NCI-H1436 treated with DMSO at 0.1 percent for 48 hours (cell line): ENCODE measurements at regions not wholly inside any gene's neighbourhood (a gene's known extent, or its start where the extent isn't known, plus 50 kb on each side); places are given as distances from the start of the nearest gene placed in this dataset.

ENCODE experiments used
- DNase-seq: peaks from one replicate; lab custom pipeline; 2025; lab: John Stamatoyannopoulos, UW

- DNase-seq, result no peak
Observed at GRCh38 chr10:129020651-129021330, 446.2 kb upstream of the MGMT start.

- DNase-seq, result no peak
Observed at GRCh38 chr10:129021594-129022304, 445.3 kb upstream of the MGMT start.

- DNase-seq, result no peak
Observed at GRCh38 chr10:129023082-129023481, 444.0 kb upstream of the MGMT start.

GRCh38 chr10:129024046-129024445 lies 443.0 kb upstream of the MGMT start:
- no peak for DNase-seq

GRCh38 chr10:129025787-129026186 lies 441.3 kb upstream of the MGMT start:
- no peak for DNase-seq

GRCh38 chr10:129027906-129028305 lies 439.1 kb upstream of the MGMT start:
- no peak for DNase-seq

GRCh38 chr10:129028451-129028850 lies 438.6 kb upstream of the MGMT start:
- DNase-seq, result no peak

- no peak for DNase-seq
Observed at GRCh38 chr10:129029051-129029450, 438.0 kb upstream of the MGMT start.

- DNase-seq, result no peak
Observed at GRCh38 chr10:129029851-129030602, 437.0 kb upstream of the MGMT start.

GRCh38 chr10:129030603-129030895 lies 436.5 kb upstream of the MGMT start:
- no peak for DNase-seq

- DNase-seq, result no peak
Observed at GRCh38 chr10:129030996-129031843, 435.8 kb upstream of the MGMT start.

- DNase-seq, result no peak
Observed at GRCh38 chr10:129031844-129032150, 435.2 kb upstream of the MGMT start.

- DNase-seq, result no peak
Observed at GRCh38 chr10:129032372-129033313, 434.4 kb upstream of the MGMT start.

GRCh38 chr10:129033340-129033739 lies 433.7 kb upstream of the MGMT start:
- no peak for DNase-seq

- DNase-seq, result no peak
Observed at GRCh38 chr10:129033790-129034272, 433.2 kb upstream of the MGMT start.

GRCh38 chr10:129035052-129035827 lies 431.8 kb upstream of the MGMT start:
- DNase-seq, result no peak

- DNase-seq, result no peak
Observed at GRCh38 chr10:129038522-129038921, 428.5 kb upstream of the MGMT start.

- no peak for DNase-seq
Observed at GRCh38 chr10:129039406-129040370, 427.4 kb upstream of the MGMT start.

GRCh38 chr10:129040377-129040776 lies 426.7 kb upstream of the MGMT start:
- DNase-seq, result no peak
